ENCODE measurements at regions not wholly inside any gene's neighbourhood (a gene's known extent, or its start where the extent isn't known, plus 50 kb on each side); places are given as distances from the start of the nearest gene placed in this dataset.

GRCh38 chr17:72422204-72422504 lies 301.3 kb downstream of the SOX9 start:
- TF ChIP-seq EZH2 (IDR thresholded peaks at IDR 0.05), result no peak
- TF ChIP-seq POLR2AphosphoS5 (IDR thresholded peaks at IDR 0.05; ENCODE audit: borderline replicate concordance, low read depth, low read length), result no peak

Data from SK-N-MC (cell line).